GM23338 (cell line): ENCODE measurements at regions not wholly inside any gene's neighbourhood (a gene's known extent, or its start where the extent isn't known, plus 50 kb on each side); places are given as distances from the start of the nearest gene placed in this dataset.

Source experiments
- ATAC-seq: fragments of 200-7000 bp; cut with Tn5 transposase; 3 replicates; pipeline ENCODE4 v1.9.1; 2020
- DNase-seq: peaks from one replicate; pipeline ENCODE4 v3.0.0-alpha.2; 2015; ENCODE audit warnings: low spot score
- H2AFZ ChIP-seq: fragments of 200-600 bp; sonication (generic); 2 replicates; pipeline ENCODE4 v1.8.0; 2016; ENCODE audit warnings: antibody characterized with exemption, mild to moderate bottlenecking, moderate library complexity
- H3F3A ChIP-seq: fragments of 200-600 bp; sonication (generic); replicated peaks from 2 replicates; pipeline ENCODE4 v1.8.0; 2017; ENCODE audit warnings: antibody characterized with exemption, mixed run types, low read depth
- H3K27ac ChIP-seq: fragments of 200-600 bp; sonication (generic); 2 replicates; pipeline ENCODE4 v1.6.1; 2016; ENCODE audit warnings: low read depth
- H3K27me3 ChIP-seq: fragments of 200-600 bp; sonication (generic); 2 replicates; pipeline ENCODE4 v1.8.0; 2016; ENCODE audit warnings: mild to moderate bottlenecking, mixed run types, moderate library complexity; ENCODE audit not compliant: insufficient read depth
- H3K36me3 ChIP-seq: fragments of 200-600 bp; sonication (generic); 2 replicates; pipeline ENCODE4 v1.8.0; 2016; ENCODE audit warnings: mild to moderate bottlenecking; ENCODE audit not compliant: insufficient read depth
- H3K4me1 ChIP-seq: fragments of 200-600 bp; sonication (generic); 2 replicates; pipeline ENCODE4 v1.8.0; 2016; ENCODE audit warnings: mild to moderate bottlenecking, moderate library complexity; ENCODE audit not compliant: insufficient read depth
- H3K4me2 ChIP-seq: fragments of 200-600 bp; sonication (generic); 2 replicates; pipeline ENCODE4 v1.7.1; 2017; ENCODE audit warnings: mixed run types
- H3K4me3 ChIP-seq: fragments of 200-600 bp; sonication (generic); 2 replicates; pipeline ENCODE4 v1.6.1; 2016; ENCODE audit warnings: mixed run types
- H3K79me2 ChIP-seq: fragments of 200-600 bp; sonication (generic); replicated peaks from 2 replicates; pipeline ENCODE4 v1.8.0; 2017; ENCODE audit warnings: mild to moderate bottlenecking; ENCODE audit not compliant: insufficient read depth
- H3K9me2 ChIP-seq: fragments of 200-600 bp; sonication (generic); 2 replicates; pipeline ENCODE4 v1.8.0; 2017; ENCODE audit not compliant: insufficient read depth
- H4K20me1 ChIP-seq: fragments of 200-600 bp; sonication (generic); replicated peaks from 2 replicates; pipeline ENCODE4 v1.8.0; 2017; ENCODE audit warnings: mild to moderate bottlenecking; ENCODE audit not compliant: insufficient read depth
- H3K27ac Mint-ChIP-seq: 2 replicates; pipeline ENCODE4 v1.8.0; 2020; ENCODE audit warnings: inconsistent platforms, mild to moderate bottlenecking, moderate library complexity, mixed read lengths
- H3K27me3 Mint-ChIP-seq: 3 replicates; pipeline ENCODE4 v1.8.0; 2022; ENCODE audit warnings: low read depth, mild to moderate bottlenecking, moderate library complexity, mixed read lengths, inconsistent platforms; ENCODE audit not compliant: insufficient read depth, poor library complexity
- H3K36me3 Mint-ChIP-seq: 3 replicates; pipeline ENCODE4 v1.8.0; 2021; ENCODE audit warnings: low read depth, mild to moderate bottlenecking, inconsistent platforms, moderate library complexity, mixed read lengths
- H3K4me1 Mint-ChIP-seq: 3 replicates; pipeline ENCODE4 v1.8.0; 2020; ENCODE audit warnings: mild to moderate bottlenecking, inconsistent platforms, mixed read lengths
- H3K4me3 Mint-ChIP-seq: 3 replicates; pipeline ENCODE4 v1.8.0; 2021; ENCODE audit warnings: moderate library complexity, mild to moderate bottlenecking, inconsistent platforms, mixed read lengths
- H3K9me3 Mint-ChIP-seq: 3 replicates; pipeline ENCODE4 v1.8.0; 2020; ENCODE audit warnings: moderate library complexity, mild to moderate bottlenecking, inconsistent platforms, mixed read lengths
- CREB1 ChIP-seq: fragments of 250-450 bp; sonication (Bioruptor Pico); IDR thresholded peaks from 2 replicates; pipeline ENCODE4 v1.5.0; 2020; ENCODE audit warnings: low read depth, mild to moderate bottlenecking, moderate library complexity
- EZH2 ChIP-seq: fragments of 200-600 bp; sonication (generic); IDR thresholded peaks from one replicate; pipeline ENCODE4 v1.8.0; 2017; ENCODE audit warnings: antibody characterized with exemption, mild to moderate bottlenecking, low read depth; ENCODE audit not compliant: unreplicated experiment
- EZH2phosphoT487 ChIP-seq: fragments of 200-600 bp; sonication (generic); IDR thresholded peaks from one replicate; pipeline ENCODE4 v1.8.1; 2018; ENCODE audit warnings: antibody characterized with exemption; ENCODE audit not compliant: unreplicated experiment
- JUNB ChIP-seq: IDR thresholded peaks from one replicate; pipeline ENCODE4 v1.6.1; 2016; ENCODE audit warnings: antibody characterized with exemption; ENCODE audit not compliant: unreplicated experiment
- NANOG ChIP-seq: IDR thresholded peaks from 2 replicates; pipeline ENCODE4 v1.6.1; 2016; ENCODE audit warnings: antibody characterized with exemption, borderline replicate concordance
- POLR2AphosphoS5 ChIP-seq: IDR thresholded peaks from 2 replicates; pipeline ENCODE4 v1.6.1; 2016; ENCODE audit warnings: antibody characterized with exemption, low read depth
- STAT1 ChIP-seq: IDR thresholded peaks from one replicate; pipeline ENCODE4 v1.6.1; 2016; ENCODE audit warnings: antibody characterized with exemption; ENCODE audit not compliant: unreplicated experiment
- ZNF114 ChIP-seq: fragments of 250-450 bp; sonication (Bioruptor Pico); IDR thresholded peaks from 2 replicates; pipeline ENCODE4 v1.5.0; 2020; ENCODE audit warnings: mild to moderate bottlenecking, moderate library complexity
- ZNF331 ChIP-seq: fragments of 250-450 bp; sonication (Bioruptor Pico); IDR thresholded peaks from 2 replicates; pipeline ENCODE4 v1.5.0; 2020; ENCODE audit warnings: low read depth, mild to moderate bottlenecking, moderate library complexity
- TF ChIP-seq, protein P1 (sequence below): IDR thresholded peaks from 2 replicates; pipeline ENCODE4 v1.6.1; 2016; ENCODE audit warnings: antibody characterized with exemption
- TF ChIP-seq, protein P2 (sequence below): IDR thresholded peaks from one replicate; pipeline ENCODE4 v1.6.1; 2018; ENCODE audit warnings: antibody characterized with exemption; ENCODE audit not compliant: unreplicated experiment
- TF ChIP-seq, protein P3 (sequence below): fragments of 250-450 bp; sonication (Bioruptor Pico); IDR thresholded peaks from 2 replicates; pipeline ENCODE4 v1.5.0; 2020; ENCODE audit warnings: mild to moderate bottlenecking, moderate library complexity
- TF ChIP-seq, protein P4 (sequence below), 2 experiments: fragments of 200-600 bp in 1 of 2; sonication (generic) in 1 of 2; conservative IDR thresholded peaks; 2 replicates each; pipeline versions ENCODE4 v1.5.1 to v1.6.1; 2016 to 2017; ENCODE audit warnings: antibody characterized with exemption in 2 of 2, low read depth in 2 of 2, mild to moderate bottlenecking in 2 of 2, moderate library complexity in 1 of 2

DNA sequence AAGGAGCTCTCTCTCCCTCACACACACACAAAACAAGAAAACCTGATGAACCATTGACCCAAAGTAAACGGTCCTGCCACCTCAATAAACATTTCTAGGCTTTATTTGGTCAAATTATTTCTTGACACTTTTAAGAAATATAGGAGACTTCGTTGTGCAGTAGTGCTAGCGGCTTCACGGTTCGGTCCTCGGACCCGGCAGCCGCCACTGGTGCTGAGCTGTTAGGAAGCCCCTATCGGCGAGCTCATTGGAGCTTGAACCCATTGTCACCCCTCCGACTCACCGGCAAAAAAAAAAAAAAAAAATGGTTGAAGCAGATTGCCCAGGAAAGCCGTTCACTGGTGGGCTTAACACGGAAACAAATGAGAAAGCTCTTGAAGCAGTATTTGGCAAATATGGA is 1695.6 kb upstream of the ACO1 start:
- Histone ChIP-seq H3K9me2 (peaks cover 12% of the 10 kb centered on the region), H3K27me3 (no peaks in the 10 kb centered on the region), H3K27ac (no peak overlapping the region), H4K20me1 (no peaks in the 10 kb centered on the region), H3F3A (no peaks in the 10 kb centered on the region), H2AFZ (no peak overlapping the region), H3K4me3 (no peak overlapping the region), H3K79me2 (no peaks in the 10 kb centered on the region), H3K4me2 (no peak overlapping the region), H3K4me1 (no peaks in the 10 kb centered on the region), H3K36me3 (no peaks in the 10 kb centered on the region)
- no peak for TF ChIP-seq ZNF331 (CRISPR knock-in tag)
- no peak for TF ChIP-seq NANOG
- TF ChIP-seq, protein P1, sequence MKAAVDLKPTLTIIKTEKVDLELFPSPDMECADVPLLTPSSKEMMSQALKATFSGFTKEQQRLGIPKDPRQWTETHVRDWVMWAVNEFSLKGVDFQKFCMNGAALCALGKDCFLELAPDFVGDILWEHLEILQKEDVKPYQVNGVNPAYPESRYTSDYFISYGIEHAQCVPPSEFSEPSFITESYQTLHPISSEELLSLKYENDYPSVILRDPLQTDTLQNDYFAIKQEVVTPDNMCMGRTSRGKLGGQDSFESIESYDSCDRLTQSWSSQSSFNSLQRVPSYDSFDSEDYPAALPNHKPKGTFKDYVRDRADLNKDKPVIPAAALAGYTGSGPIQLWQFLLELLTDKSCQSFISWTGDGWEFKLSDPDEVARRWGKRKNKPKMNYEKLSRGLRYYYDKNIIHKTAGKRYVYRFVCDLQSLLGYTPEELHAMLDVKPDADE = no peak
- TF ChIP-seq, protein P2, sequence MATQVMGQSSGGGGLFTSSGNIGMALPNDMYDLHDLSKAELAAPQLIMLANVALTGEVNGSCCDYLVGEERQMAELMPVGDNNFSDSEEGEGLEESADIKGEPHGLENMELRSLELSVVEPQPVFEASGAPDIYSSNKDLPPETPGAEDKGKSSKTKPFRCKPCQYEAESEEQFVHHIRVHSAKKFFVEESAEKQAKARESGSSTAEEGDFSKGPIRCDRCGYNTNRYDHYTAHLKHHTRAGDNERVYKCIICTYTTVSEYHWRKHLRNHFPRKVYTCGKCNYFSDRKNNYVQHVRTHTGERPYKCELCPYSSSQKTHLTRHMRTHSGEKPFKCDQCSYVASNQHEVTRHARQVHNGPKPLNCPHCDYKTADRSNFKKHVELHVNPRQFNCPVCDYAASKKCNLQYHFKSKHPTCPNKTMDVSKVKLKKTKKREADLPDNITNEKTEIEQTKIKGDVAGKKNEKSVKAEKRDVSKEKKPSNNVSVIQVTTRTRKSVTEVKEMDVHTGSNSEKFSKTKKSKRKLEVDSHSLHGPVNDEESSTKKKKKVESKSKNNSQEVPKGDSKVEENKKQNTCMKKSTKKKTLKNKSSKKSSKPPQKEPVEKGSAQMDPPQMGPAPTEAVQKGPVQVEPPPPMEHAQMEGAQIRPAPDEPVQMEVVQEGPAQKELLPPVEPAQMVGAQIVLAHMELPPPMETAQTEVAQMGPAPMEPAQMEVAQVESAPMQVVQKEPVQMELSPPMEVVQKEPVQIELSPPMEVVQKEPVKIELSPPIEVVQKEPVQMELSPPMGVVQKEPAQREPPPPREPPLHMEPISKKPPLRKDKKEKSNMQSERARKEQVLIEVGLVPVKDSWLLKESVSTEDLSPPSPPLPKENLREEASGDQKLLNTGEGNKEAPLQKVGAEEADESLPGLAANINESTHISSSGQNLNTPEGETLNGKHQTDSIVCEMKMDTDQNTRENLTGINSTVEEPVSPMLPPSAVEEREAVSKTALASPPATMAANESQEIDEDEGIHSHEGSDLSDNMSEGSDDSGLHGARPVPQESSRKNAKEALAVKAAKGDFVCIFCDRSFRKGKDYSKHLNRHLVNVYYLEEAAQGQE = no peak
- no peak for TF ChIP-seq CREB1 (CRISPR knock-in tag)
- TF ChIP-seq JUNB = no peak
- TF ChIP-seq, protein P3, sequence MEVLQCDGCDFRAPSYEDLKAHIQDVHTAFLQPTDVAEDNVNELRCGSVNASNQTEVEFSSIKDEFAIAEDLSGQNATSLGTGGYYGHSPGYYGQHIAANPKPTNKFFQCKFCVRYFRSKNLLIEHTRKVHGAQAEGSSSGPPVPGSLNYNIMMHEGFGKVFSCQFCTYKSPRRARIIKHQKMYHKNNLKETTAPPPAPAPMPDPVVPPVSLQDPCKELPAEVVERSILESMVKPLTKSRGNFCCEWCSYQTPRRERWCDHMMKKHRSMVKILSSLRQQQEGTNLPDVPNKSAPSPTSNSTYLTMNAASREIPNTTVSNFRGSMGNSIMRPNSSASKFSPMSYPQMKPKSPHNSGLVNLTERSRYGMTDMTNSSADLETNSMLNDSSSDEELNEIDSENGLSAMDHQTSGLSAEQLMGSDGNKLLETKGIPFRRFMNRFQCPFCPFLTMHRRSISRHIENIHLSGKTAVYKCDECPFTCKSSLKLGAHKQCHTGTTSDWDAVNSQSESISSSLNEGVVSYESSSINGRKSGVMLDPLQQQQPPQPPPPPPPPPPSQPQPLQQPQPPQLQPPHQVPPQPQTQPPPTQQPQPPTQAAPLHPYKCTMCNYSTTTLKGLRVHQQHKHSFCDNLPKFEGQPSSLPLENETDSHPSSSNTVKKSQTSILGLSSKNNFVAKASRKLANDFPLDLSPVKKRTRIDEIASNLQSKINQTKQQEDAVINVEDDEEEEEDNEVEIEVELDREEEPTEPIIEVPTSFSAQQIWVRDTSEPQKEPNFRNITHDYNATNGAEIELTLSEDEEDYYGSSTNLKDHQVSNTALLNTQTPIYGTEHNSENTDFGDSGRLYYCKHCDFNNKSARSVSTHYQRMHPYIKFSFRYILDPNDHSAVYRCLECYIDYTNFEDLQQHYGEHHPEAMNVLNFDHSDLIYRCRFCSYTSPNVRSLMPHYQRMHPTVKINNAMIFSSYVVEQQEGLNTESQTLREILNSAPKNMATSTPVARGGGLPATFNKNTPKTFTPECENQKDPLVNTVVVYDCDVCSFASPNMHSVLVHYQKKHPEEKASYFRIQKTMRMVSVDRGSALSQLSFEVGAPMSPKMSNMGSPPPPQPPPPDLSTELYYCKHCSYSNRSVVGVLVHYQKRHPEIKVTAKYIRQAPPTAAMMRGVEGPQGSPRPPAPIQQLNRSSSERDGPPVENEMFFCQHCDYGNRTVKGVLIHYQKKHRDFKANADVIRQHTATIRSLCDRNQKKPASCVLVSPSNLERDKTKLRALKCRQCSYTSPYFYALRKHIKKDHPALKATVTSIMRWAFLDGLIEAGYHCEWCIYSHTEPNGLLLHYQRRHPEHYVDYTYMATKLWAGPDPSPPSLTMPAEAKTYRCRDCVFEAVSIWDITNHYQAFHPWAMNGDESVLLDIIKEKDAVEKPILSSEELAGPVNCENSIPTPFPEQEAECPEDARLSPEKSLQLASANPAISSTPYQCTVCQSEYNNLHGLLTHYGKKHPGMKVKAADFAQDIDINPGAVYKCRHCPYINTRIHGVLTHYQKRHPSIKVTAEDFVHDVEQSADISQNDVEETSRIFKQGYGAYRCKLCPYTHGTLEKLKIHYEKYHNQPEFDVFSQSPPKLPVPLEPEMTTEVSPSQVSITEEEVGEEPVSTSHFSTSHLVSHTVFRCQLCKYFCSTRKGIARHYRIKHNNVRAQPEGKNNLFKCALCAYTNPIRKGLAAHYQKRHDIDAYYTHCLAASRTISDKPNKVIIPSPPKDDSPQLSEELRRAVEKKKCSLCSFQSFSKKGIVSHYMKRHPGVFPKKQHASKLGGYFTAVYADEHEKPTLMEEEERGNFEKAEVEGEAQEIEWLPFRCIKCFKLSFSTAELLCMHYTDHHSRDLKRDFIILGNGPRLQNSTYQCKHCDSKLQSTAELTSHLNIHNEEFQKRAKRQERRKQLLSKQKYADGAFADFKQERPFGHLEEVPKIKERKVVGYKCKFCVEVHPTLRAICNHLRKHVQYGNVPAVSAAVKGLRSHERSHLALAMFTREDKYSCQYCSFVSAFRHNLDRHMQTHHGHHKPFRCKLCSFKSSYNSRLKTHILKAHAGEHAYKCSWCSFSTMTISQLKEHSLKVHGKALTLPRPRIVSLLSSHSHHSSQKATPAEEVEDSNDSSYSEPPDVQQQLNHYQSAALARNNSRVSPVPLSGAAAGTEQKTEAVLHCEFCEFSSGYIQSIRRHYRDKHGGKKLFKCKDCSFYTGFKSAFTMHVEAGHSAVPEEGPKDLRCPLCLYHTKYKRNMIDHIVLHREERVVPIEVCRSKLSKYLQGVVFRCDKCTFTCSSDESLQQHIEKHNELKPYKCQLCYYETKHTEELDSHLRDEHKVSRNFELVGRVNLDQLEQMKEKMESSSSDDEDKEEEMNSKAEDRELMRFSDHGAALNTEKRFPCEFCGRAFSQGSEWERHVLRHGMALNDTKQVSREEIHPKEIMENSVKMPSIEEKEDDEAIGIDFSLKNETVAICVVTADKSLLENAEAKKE = no peak
- TF ChIP-seq EZH2 = no peak
- no peak for TF ChIP-seq POLR2AphosphoS5
- no peak for TF ChIP-seq ZNF114 (CRISPR knock-in tag)
- TF ChIP-seq EZH2phosphoT487 = no peak
- TF ChIP-seq, protein P4, sequence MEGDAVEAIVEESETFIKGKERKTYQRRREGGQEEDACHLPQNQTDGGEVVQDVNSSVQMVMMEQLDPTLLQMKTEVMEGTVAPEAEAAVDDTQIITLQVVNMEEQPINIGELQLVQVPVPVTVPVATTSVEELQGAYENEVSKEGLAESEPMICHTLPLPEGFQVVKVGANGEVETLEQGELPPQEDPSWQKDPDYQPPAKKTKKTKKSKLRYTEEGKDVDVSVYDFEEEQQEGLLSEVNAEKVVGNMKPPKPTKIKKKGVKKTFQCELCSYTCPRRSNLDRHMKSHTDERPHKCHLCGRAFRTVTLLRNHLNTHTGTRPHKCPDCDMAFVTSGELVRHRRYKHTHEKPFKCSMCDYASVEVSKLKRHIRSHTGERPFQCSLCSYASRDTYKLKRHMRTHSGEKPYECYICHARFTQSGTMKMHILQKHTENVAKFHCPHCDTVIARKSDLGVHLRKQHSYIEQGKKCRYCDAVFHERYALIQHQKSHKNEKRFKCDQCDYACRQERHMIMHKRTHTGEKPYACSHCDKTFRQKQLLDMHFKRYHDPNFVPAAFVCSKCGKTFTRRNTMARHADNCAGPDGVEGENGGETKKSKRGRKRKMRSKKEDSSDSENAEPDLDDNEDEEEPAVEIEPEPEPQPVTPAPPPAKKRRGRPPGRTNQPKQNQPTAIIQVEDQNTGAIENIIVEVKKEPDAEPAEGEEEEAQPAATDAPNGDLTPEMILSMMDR (conservative IDR thresholded peaks at IDR 0.05; ENCODE audit: low read depth in 2 of 2) = no peak
- TF ChIP-seq STAT1 = no peak
- Mint-ChIP-seq H3K4me3 (no peak overlapping the region), H3K27me3 (no peaks in the 10 kb centered on the region), H3K4me1 (no peaks in the 10 kb centered on the region), H3K9me3 (peaks cover 22% of the 10 kb centered on the region), H3K27ac (no peak overlapping the region), H3K36me3 (peaks cover 16% of the 10 kb centered on the region; the same call in 2 of the 3 replicates)
- DNase-seq = no peak
- ATAC-seq = no peak
